SJCRH30 (cell line): ENCODE measurements at regions not wholly inside any gene's neighbourhood (a gene's known extent, or its start where the extent isn't known, plus 50 kb on each side); places are given as distances from the start of the nearest gene placed in this dataset.

Experiments used
- DNase-seq, 2 experiments: peaks; one replicate each; pipeline ENCODE4 v3.0.0-alpha.2; 2015 to 2020
- H3K27ac ChIP-seq: fragments of 250-450 bp; sonication (Bioruptor Pico); 2 replicates; pipeline ENCODE4 v1.5.1; 2020; ENCODE audit warnings: mild to moderate bottlenecking, moderate library complexity
- H3K27me3 ChIP-seq: fragments of 250-450 bp; sonication (Bioruptor Pico); 2 replicates; pipeline ENCODE4 v1.5.1; 2020; ENCODE audit warnings: mild to moderate bottlenecking, moderate library complexity
- H3K36me3 ChIP-seq: fragments of 250-450 bp; sonication (Bioruptor Pico); 2 replicates; pipeline ENCODE4 v1.5.1; 2020; ENCODE audit warnings: mild to moderate bottlenecking, moderate library complexity
- H3K4me1 ChIP-seq: fragments of 250-450 bp; sonication (Bioruptor Pico); 2 replicates; pipeline ENCODE4 v1.5.1; 2020; ENCODE audit warnings: mild to moderate bottlenecking, moderate library complexity
- H3K4me3 ChIP-seq: fragments of 250-450 bp; sonication (Bioruptor Pico); 2 replicates; pipeline ENCODE4 v1.5.1; 2020; ENCODE audit warnings: mild to moderate bottlenecking, moderate library complexity
- H3K9me3 ChIP-seq: fragments of 250-450 bp; sonication (Bioruptor Pico); replicated peaks from 2 replicates; pipeline ENCODE4 v1.5.1; 2020; ENCODE audit warnings: mild to moderate bottlenecking, moderate library complexity

DNA sequence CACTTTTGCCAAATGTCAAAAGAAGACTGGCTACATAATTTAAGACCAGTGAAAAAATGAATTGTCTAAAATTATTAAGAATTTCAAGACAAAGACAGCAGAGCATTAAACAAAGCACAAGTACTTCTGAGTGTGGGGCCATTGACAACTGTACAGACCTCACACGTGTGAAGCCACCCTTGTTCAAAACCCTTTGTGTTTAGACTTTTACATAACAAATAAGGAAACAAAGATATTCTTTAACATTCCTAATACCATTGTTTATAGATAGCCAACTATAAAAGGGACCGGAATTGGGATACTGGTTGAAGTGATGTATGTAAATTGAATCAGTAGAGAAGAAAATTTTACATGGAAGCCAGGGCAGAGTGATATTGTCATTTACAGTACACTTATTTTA, 624.2 kb downstream of the PCDH18 start:
- Histone ChIP-seq H3K36me3 (no peaks in the 10 kb centered on the region), H3K27me3 (no peaks in the 10 kb centered on the region), H3K27ac (no peak overlapping the region), H3K4me3 (no peak overlapping the region), H3K9me3 (no peaks in the 10 kb centered on the region), H3K4me1 (peaks cover 10% of the 10 kb centered on the region)
- DNase-seq, result no peak

DNA sequence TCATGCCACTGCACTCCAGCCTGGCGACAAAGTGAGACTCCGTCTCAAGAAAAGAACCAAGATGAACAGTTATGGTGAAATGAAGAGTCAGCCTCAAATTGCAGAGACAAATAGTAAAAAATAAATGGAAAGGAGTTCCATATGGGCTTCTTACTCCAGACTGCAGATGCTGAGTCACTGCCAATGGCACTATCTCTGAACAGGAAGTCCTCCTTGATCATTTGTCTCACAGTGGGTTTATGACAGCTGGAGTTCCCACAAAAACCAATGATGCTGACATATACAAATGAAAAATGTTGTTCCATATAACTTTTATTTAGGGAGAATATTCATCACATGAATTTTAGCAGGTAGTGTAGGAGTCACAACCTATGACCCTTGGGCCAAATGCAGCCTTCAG, 631.6 kb downstream of the PCDH18 start:
- no peaks in the 10 kb centered on the region for H3K36me3 ChIP-seq
- H3K27me3 ChIP-seq, result no peaks in the 10 kb centered on the region
- no peak overlapping the region for H3K4me3 ChIP-seq
- 0 out of 2 replicates have a peak, but pooled peaks cover 2% of the 10 kb centered on the region for H3K9me3 ChIP-seq
- H3K4me1 ChIP-seq, result peaks cover 30% of the 10 kb centered on the region
- DNase-seq, result peak; percentile 15 to 42
- peak overlapping the region; percentile 74 for H3K27ac ChIP-seq

DNA sequence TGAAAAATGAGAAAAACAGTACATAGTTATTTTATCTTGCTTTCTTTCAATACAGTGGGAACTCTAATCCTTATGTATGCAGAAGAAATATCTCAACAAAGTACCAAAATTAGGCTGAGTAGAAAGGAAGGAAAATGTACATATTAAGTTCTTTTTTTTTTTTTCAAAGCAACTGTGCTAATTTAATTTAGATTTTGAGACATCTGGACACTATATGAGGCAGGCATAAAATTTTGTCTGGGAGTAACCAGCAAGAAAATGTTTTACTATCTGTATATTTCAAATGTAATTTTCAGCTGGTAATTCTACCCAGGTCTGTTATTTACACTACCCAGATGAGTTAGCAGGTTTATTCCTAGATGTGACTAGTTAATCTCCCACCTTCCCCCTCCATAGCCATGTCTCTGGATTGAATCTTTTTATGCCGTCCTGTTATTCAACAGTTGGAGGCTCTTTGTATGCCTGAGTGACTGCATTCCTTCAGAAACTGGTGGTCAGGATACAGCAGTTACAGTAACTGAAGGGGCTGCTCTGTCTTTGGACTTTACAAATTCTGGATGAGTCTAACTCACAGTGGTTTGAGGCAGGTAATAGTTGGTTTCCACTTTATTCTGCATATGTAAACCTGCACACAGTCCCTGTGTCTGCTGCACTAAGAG, 633.6 kb downstream of the PCDH18 start:
- Histone ChIP-seq H3K36me3 (no peaks in the 10 kb centered on the region), H3K27me3 (no peaks in the 10 kb centered on the region), H3K27ac (peak overlapping the region; percentile 74), H3K9me3 (0 out of 2 replicates have a peak, but pooled peaks cover 2% of the 10 kb centered on the region), H3K4me1 (peaks cover 30% of the 10 kb centered on the region), H3K4me3 (no peak overlapping the region)
- no peak for DNase-seq

DNA sequence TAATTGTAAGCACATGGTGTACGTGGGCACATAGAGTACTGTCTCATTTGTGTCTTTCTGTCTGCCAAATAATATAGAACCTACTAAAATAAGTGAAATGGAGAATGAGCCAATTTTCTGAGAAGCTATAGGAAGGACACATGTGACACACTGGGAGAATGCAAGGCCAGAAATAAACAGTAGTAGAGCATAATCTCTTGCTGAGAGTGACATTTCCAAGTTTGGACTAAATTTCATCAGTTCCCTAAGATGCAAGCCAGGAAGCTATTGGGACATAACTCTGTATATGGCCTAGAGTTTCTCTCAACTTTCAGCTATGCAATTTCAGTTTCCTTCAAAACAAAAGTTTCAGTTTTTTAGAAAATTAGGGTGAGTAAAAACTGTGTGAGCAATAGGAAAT, 638.7 kb downstream of the PCDH18 start:
- Histone ChIP-seq H3K27me3 (no peaks in the 10 kb centered on the region), H3K4me3 (no peak overlapping the region), H3K36me3 (no peaks in the 10 kb centered on the region), H3K27ac (no peak overlapping the region), H3K9me3 (no peaks in the 10 kb centered on the region), H3K4me1 (0 out of 2 replicates have a peak, but pooled peaks cover 2% of the 10 kb centered on the region)
- no peak for DNase-seq

DNA sequence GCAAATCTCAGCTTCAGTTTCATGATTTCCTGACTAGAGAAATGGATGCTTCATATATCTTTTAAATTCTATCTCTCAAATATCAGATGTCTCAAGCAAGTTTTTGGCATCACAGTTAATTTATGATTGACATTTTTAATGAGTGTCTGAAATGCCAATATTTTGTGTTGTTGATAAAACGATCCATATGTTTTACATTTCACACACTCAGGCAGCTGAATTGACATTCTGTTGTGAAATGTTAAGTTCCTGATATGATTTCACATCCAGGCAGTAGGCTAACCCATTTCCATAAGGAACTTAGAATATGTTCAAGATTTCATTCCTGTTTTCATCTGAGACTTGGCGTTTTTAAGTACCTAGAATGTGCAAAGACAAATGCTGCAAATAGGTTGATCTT, 650.6 kb downstream of the PCDH18 start:
- Histone ChIP-seq H3K9me3 (no peaks in the 10 kb centered on the region), H3K27ac (no peak overlapping the region), H3K36me3 (no peaks in the 10 kb centered on the region), H3K4me3 (no peak overlapping the region), H3K4me1 (no peaks in the 10 kb centered on the region), H3K27me3 (no peaks in the 10 kb centered on the region)
- no peak for DNase-seq

DNA sequence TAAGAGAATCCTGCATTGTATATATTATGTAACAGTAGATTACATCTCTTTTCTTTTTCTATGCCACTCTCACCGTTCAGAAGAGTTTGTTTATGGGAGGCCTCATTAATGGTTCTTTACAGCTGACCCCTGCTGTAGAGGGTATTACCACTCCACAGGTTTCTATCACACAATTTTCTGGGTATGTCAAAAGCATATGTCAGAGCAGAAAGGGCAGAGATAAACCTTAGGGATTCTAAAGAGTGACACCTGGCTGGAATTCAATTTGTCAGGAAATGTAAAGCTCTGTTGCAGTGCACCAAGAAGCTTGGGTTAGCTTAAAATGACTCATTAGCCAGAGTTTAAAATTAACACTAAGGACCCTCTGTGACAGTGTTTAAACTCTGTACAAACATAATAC, 658.7 kb downstream of the PCDH18 start:
- peak in 1 of 2 experiments; percentile 9 for DNase-seq
- Histone ChIP-seq H3K9me3 (no peaks in the 10 kb centered on the region), H3K36me3 (no peaks in the 10 kb centered on the region), H3K27me3 (no peaks in the 10 kb centered on the region), H3K4me1 (peaks cover 4% of the 10 kb centered on the region), H3K27ac (no peak overlapping the region), H3K4me3 (no peak overlapping the region)

DNA sequence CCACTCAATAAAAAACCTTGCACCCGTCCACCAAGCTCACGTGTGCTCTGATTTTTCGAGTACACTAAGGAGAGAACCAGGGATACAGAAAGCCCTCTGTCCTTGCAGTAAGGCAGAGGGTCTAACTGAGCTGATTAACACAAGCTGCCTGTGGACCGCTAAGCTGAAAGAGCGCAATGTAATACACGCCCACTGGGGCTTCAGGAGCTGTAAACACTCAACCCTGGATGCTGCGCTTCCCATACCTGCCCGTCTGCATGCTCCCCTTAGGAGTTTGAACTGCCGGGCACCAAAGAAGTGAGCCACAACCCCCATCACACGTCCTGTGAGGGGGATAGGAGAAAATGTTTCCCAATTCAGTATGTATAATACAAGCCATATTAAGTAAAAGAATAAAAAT, 664.8 kb downstream of the PCDH18 start:
- Histone ChIP-seq H3K4me1 (no peaks in the 10 kb centered on the region), H3K27ac (no peak overlapping the region), H3K9me3 (no peaks in the 10 kb centered on the region), H3K27me3 (no peaks in the 10 kb centered on the region), H3K36me3 (no peaks in the 10 kb centered on the region), H3K4me3 (no peak overlapping the region)
- no peak for DNase-seq

DNA sequence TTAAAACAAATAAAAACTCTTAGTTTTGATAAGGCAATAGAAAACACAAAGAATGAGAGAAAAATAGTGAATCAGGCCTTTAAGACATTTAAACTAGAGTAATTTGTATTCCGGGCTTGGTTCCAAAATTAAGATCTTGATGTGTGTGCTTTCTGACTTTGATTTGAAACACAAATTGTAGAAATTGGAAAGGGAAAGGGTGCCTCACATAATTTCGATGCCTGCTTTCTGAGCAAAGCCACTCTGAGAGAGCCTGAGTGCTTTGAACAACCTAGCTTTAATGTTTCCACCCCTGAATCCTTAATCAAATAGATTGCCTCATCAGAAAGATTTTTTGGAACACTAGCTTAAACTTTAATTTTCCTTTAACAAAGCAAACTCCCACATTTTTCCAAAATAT, 666.8 kb downstream of the PCDH18 start:
- no peak overlapping the region for H3K4me3 ChIP-seq
- H3K9me3 ChIP-seq, result no peaks in the 10 kb centered on the region
- H3K27ac ChIP-seq, result no peak overlapping the region
- H3K36me3 ChIP-seq, result no peaks in the 10 kb centered on the region
- H3K4me1 ChIP-seq, result peaks cover 8% of the 10 kb centered on the region
- no peak for DNase-seq
- no peaks in the 10 kb centered on the region for H3K27me3 ChIP-seq

DNA sequence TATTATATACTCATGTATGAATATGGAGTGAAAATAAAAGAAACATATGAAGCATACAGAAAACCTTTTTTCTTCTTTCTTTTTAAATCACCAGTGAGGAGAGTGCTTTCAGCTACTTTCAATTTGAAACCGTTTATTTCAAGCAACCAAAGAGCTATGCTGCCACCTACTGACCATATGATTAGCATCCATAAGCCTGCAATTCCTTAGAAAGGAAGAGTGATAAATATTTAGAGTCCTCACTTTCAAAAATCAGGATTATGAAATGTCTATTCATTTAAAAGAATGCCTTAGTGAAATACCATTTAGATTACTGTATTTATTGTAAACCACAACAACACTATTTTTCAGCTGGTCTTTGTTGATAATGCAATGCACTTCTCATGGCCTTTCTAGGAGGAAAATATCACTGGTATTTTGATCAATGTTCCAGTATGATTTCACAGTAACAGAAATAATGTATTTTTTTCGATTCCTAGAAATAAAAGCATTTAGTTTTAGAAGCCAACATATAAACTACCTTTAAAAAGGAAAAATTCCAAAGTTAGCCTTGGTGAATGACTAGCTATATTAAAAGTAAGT, 667.6 kb downstream of the PCDH18 start:
- peaks cover 8% of the 10 kb centered on the region for H3K4me1 ChIP-seq
- no peak overlapping the region for H3K27ac ChIP-seq
- DNase-seq, result peak; percentile 27 to 80
- no peaks in the 10 kb centered on the region for H3K27me3 ChIP-seq
- no peaks in the 10 kb centered on the region for H3K36me3 ChIP-seq
- no peak overlapping the region for H3K4me3 ChIP-seq
- no peaks in the 10 kb centered on the region for H3K9me3 ChIP-seq

DNA sequence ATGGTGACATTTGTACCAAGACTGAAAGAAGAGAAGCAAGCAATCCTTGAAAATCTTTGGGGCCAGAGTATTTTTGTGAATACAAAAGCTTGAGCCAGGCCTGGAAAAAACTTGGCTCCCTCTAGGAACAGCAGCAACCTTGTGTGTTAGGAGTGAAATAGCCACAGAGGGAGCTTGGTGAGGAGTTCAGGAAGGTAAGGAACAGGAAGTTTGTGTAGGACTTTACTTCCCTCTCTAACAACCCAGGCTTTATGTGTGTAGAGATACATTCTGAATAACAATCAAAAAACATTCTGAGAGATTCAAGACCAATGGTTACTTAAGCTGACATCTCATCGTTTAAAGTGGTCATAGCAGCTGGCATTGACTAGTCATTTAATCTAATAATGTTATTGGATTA, 668.5 kb downstream of the PCDH18 start:
- Histone ChIP-seq H3K36me3 (no peaks in the 10 kb centered on the region), H3K4me3 (no peak overlapping the region), H3K9me3 (no peaks in the 10 kb centered on the region), H3K4me1 (peaks cover 8% of the 10 kb centered on the region), H3K27me3 (no peaks in the 10 kb centered on the region), H3K27ac (no peak overlapping the region)
- DNase-seq, result peak in 1 of 2 experiments; percentile 8

DNA sequence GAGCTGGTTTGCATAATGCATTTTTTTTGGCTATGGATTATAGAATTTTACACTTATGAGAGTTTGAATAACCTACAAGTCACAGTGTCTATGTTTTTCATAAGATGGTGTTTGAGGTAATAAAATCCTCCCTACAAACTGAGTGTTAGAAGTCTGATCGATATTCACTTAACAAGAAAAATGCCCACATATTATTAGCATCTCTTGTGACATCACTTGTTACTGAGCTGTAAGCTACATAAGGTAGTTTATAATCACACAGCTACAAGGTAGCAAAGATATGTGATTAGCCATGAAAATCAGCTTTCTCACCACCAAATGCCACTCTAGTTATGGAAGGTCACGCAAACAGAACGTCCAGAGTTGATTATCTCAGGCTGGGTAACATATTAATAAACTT, 669.6 kb downstream of the PCDH18 start:
- no peaks in the 10 kb centered on the region for H3K36me3 ChIP-seq
- H3K4me3 ChIP-seq, result no peak overlapping the region
- H3K9me3 ChIP-seq, result no peaks in the 10 kb centered on the region
- peaks cover 8% of the 10 kb centered on the region for H3K4me1 ChIP-seq
- no peak for DNase-seq
- H3K27me3 ChIP-seq, result no peaks in the 10 kb centered on the region
- H3K27ac ChIP-seq, result no peak overlapping the region

DNA sequence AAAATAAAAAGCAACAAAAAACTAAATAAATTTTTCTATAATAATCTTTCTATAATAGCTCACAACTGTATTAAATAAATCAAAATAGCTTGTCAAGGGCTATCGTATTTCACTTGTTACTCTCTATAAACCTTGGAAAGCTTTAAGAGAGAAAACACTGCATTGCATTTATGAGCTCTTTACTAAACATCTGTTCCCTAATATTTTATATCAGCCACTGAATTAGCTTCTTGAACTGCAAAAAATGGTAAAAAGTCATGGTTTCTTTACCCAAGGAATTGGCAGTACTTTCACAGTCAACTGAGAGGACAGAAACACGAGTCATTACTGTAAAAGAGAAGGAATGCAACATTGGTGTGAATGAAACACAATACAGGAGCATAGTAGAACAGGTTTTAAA, 671.2 kb downstream of the PCDH18 start:
- Histone ChIP-seq H3K9me3 (no peaks in the 10 kb centered on the region), H3K4me3 (no peak overlapping the region), H3K27me3 (no peaks in the 10 kb centered on the region), H3K36me3 (no peaks in the 10 kb centered on the region), H3K4me1 (peaks cover 8% of the 10 kb centered on the region), H3K27ac (no peak overlapping the region)
- peak in 1 of 2 experiments; percentile 32 for DNase-seq

DNA sequence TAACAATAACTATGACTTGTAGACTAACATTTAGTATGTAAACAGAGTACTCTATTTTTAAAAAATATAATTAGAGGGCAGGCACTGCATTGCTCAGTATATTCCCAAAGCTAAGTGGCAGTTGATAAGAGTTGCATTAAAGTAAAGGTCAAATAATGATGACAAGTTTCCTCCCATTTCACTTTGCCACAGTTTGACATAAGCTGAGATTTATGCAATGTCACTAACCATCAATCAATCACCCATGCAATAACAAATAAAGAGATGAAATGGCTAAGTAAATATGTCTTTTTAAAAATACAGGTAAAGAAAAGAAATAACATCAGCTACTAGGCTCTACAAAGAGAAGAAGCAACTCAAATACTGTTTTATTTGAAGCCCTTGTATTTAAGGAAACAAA, 673.4 kb downstream of the PCDH18 start:
- no peak for DNase-seq
- H3K36me3 ChIP-seq, result no peaks in the 10 kb centered on the region
- no peaks in the 10 kb centered on the region for H3K27me3 ChIP-seq
- no peak overlapping the region for H3K27ac ChIP-seq
- no peaks in the 10 kb centered on the region for H3K9me3 ChIP-seq
- H3K4me3 ChIP-seq, result no peak overlapping the region
- peaks cover 8% of the 10 kb centered on the region for H3K4me1 ChIP-seq

DNA sequence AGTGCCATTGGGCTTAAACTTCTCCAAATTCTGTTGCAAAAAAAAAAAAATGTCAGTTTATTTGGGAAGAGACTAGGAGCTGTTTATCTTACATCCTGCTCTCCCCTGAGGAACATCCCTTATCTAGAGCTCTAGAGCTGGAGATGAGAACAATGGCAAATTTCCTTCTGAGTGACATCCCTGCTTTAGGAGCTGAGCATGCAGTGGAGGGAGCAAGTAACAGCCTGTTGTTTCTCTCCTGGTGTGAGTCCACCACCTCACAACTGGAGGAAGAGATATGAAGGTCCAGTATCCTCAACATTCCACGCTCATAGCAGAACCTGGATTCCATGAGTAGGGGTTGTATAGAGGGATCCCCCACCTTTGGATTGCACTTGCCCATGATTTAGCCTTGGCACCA, 676.4 kb downstream of the PCDH18 start:
- Histone ChIP-seq H3K27me3 (no peaks in the 10 kb centered on the region), H3K36me3 (no peaks in the 10 kb centered on the region), H3K4me1 (no peaks in the 10 kb centered on the region), H3K9me3 (no peaks in the 10 kb centered on the region), H3K4me3 (no peak overlapping the region), H3K27ac (no peak overlapping the region)
- DNase-seq, result no peak

DNA sequence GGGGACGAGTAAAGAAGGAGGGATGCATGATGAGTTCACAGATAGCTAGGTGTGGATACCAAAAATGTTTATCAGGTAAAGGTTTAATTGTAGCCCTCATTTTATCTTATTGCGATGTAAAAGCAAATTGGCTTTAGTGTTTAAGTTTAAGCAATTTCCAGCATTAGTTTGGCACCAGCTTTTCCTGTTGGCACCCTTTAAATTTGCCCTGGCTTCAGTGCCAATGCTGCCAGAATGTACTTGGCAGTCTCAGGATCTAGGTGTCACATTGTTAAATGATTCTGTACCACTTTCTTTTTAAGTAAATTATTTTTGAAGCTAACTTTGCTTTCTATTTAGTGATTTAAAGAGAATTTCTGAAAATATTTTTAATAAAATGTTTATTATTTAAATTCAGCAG, 681.8 kb downstream of the PCDH18 start:
- no peak overlapping the region for H3K4me3 ChIP-seq
- H3K4me1 ChIP-seq, result no peaks in the 10 kb centered on the region
- no peaks in the 10 kb centered on the region for H3K36me3 ChIP-seq
- H3K27me3 ChIP-seq, result no peaks in the 10 kb centered on the region
- no peak for DNase-seq
- H3K9me3 ChIP-seq, result no peaks in the 10 kb centered on the region
- no peak overlapping the region for H3K27ac ChIP-seq
